Brain microvascular endothelial cell (primary cell): ENCODE measurements at regions not wholly inside any gene's neighbourhood (a gene's known extent, or its start where the extent isn't known, plus 50 kb on each side); places are given as distances from the start of the nearest gene placed in this dataset.

Experiments used
- DNase-seq: peaks from one replicate; pipeline ENCODE4 v3.0.0-alpha.2; 2020
- H3K27ac ChIP-seq: fragments of 250-450 bp; sonication (Bioruptor Pico); 2 replicates; pipeline ENCODE4 v1.5.1; 2020; ENCODE audit warnings: mild to moderate bottlenecking, moderate library complexity
- H3K27me3 ChIP-seq: fragments of 250-450 bp; sonication (Bioruptor Pico); replicated peaks from 2 replicates; pipeline ENCODE4 v1.5.1; 2020; ENCODE audit warnings: mild to moderate bottlenecking
- H3K36me3 ChIP-seq: fragments of 250-450 bp; sonication (Bioruptor Pico); replicated peaks from 2 replicates; pipeline ENCODE4 v1.5.1; 2020; ENCODE audit warnings: mild to moderate bottlenecking
- H3K4me3 ChIP-seq: 2 replicates; pipeline ENCODE4 v1.5.1; 2011; ENCODE audit warnings: low read depth, mild to moderate bottlenecking, control low read depth, low read length, moderate library complexity
- in situ Hi-C: cut with HindIII; loops from 2 replicates; pipeline ENCODE4 v1.10.0; 2017; ENCODE audit warnings: low sequenced_read_pairs, low pct_ligation_motif_present
- TF ChIP-seq, protein P1 (sequence below): IDR thresholded peaks from 2 replicates; pipeline ENCODE4 v1.5.1; 2011; ENCODE audit warnings: low read depth, mild to moderate bottlenecking, moderate library complexity, low read length, control low read depth, inconsistent platforms; ENCODE audit errors: missing control alignments

DNA sequence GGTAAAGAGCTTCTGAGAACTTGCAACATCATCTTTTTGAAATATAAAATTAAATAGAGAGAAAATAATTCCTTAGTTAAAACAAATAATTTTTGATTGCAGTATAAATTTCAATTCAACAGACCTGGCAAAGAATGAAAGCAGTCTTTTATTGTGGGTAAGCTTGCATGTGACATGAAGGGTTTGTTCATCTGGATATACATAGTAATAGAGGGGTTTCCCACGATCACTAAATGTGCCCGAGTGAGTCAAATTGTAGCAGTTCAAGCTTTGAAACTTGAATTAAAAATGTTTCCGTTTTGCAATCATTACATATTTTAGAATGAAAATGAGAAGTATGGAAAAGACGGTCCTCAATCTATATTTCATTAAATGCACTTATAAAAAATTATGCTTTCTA lies 658.4 kb upstream of the MBL2 start:
- in situ Hi-C loops = no loop called here
- no peak for DNase-seq
- TF ChIP-seq, protein P1, sequence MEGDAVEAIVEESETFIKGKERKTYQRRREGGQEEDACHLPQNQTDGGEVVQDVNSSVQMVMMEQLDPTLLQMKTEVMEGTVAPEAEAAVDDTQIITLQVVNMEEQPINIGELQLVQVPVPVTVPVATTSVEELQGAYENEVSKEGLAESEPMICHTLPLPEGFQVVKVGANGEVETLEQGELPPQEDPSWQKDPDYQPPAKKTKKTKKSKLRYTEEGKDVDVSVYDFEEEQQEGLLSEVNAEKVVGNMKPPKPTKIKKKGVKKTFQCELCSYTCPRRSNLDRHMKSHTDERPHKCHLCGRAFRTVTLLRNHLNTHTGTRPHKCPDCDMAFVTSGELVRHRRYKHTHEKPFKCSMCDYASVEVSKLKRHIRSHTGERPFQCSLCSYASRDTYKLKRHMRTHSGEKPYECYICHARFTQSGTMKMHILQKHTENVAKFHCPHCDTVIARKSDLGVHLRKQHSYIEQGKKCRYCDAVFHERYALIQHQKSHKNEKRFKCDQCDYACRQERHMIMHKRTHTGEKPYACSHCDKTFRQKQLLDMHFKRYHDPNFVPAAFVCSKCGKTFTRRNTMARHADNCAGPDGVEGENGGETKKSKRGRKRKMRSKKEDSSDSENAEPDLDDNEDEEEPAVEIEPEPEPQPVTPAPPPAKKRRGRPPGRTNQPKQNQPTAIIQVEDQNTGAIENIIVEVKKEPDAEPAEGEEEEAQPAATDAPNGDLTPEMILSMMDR = no peak
- Histone ChIP-seq H3K4me3 (no peak overlapping the region), H3K36me3 (no peaks in the 10 kb centered on the region), H3K27ac (no peak overlapping the region), H3K27me3 (no peaks in the 10 kb centered on the region)

DNA sequence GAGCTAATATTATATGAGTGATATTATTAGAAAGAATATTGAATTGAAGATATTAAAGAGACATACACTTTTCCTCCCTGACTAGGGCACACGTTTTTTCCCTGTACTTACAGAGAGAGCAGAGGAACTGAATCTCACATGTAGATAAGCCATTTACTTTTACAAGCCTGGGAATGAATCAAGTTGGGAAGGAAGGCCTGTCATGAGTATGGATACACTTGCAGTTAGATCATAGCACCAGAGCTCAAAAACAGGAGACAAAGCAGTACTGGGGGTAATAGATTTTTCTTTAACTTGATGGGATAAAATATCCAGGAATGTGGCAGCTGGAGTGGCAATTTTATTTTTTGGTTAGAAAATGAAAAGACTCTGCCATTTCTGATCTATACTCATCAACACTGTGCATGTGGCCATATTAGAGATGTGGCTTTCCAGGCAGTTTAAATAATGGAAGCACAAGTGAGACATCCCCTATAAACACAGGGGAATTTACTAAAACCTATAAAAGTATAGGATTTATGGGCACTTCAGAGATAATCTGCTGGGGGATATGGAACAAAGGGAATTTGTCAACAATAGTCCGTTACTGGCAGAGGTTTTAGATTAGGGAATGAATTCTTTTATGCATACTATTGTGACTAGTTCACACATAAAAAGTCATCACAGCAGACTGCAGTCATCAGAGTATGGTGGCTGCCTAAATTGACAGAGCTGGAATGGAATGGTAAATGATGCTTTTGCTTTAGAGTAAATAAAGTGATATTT lies 657.7 kb upstream of the MBL2 start:
- no peak for DNase-seq
- H3K36me3 ChIP-seq = no peaks in the 10 kb centered on the region
- TF ChIP-seq, protein P1 = no peak
- no peak overlapping the region for H3K27ac ChIP-seq
- H3K27me3 ChIP-seq = no peaks in the 10 kb centered on the region
- in situ Hi-C loops = no loop called here
- no peak overlapping the region for H3K4me3 ChIP-seq

DNA sequence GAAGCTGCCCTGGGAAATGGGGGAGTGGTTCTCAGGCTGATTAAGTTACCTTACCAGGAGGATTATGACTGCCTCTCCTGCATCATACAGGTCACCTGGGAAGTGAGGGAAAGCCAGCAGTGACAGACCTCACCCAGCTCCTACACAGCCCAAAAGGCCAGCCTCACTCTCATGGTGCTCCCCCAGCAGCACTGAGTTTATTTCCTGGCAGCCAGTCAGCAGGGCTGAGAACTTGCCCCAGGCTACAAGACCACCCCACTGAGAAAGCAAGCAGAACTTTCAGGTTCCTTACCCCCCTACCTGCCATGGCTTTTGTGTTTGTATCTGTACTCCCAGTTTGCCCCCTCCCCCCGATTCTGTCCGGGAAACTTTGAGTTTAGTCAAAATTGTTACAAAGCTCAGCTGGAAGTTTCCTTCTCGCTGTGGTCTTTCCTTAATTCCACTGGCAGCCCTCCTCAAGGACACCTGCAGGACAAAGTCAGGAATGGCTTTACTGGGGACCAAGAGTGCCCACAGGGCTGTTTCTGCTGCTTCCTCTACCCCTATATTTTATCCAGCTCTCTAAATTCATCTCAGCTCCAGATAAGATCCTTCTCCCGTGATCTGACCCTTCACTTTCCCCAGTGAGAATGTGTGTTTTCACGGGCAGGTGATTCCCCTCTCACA lies 649.8 kb upstream of the MBL2 start:
- in situ Hi-C loops = no loop called here
- Histone ChIP-seq H3K27me3 (no peaks in the 10 kb centered on the region), H3K4me3 (no peak overlapping the region), H3K36me3 (no peaks in the 10 kb centered on the region), H3K27ac (no peak overlapping the region)
- no peak for DNase-seq
- TF ChIP-seq, protein P1 = no peak

DNA sequence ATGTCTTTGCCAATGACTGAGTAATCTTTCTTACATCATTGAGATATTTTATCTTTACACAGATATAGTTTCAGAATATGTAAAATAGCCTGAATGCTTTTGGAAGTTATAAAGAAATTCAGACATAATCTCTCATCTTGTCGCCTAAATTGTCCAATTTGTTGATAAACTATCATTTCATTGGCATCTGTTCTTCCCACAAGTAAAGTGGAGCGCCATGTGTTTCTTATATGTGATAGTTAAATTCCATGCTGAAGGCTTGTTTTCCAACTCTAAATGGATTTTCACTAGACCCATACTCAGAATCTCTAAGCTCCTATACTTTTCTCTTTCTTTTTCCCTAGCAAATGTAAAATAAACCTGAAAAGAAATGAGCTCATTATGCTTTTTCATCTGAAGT lies 640.1 kb upstream of the MBL2 start:
- in situ Hi-C loops = no loop called here
- TF ChIP-seq, protein P1 = no peak
- no peak overlapping the region for H3K4me3 ChIP-seq
- no peaks in the 10 kb centered on the region for H3K27me3 ChIP-seq
- DNase-seq = no peak
- H3K27ac ChIP-seq = no peak overlapping the region
- H3K36me3 ChIP-seq = no peaks in the 10 kb centered on the region

DNA sequence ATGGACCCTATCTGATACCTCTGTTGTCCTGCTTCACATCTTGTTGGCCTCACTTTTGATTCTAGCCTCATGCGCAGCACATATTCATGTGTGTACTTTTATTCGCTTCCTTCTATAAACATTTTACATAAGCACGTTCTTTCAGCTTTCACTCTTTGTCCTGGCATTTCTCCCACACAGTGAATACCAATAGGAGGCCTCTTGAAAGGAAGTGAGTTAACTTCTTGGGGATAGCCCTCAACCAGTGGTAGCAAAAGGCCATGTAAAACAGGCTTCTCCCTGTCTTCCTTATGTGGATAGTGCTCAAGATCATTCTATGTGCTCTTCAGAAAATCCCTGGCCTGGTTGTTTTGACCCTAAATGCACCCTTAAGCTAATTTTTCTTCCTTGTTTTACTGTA lies 633.9 kb upstream of the MBL2 start:
- no peaks in the 10 kb centered on the region for H3K36me3 ChIP-seq
- H3K4me3 ChIP-seq = no peak overlapping the region
- TF ChIP-seq, protein P1 = no peak
- no peaks in the 10 kb centered on the region for H3K27me3 ChIP-seq
- DNase-seq = peak; percentile 10
- H3K27ac ChIP-seq = no peak overlapping the region
- in situ Hi-C loops = no loop called here

DNA sequence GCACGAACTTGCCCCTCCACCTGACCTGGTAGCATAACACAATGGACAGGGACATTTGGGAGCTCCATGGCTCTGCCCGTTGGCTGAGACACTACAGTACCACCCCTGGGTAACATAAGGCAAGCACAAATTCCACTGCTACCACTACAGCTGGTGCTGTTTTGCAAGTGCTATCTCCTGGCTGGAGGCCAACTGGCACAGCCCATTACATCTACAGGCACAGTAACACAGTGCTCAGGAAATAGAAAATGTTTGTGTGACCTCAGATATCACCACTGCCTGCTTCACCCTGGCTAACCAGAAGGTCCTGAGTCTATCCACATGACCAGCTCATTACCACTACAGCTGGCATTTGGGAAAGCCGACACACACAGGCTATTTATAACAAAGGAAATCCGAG lies 631.1 kb upstream of the MBL2 start:
- Histone ChIP-seq H3K27ac (no peak overlapping the region), H3K4me3 (no peak overlapping the region), H3K36me3 (no peaks in the 10 kb centered on the region), H3K27me3 (no peaks in the 10 kb centered on the region)
- in situ Hi-C loops = no loop called here
- peak; percentile 42 for DNase-seq
- TF ChIP-seq, protein P1 = no peak
